Erythroblast (primary cell): ENCODE measurements at regions not wholly inside any gene's neighbourhood (a gene's known extent, or its start where the extent isn't known, plus 50 kb on each side); places are given as distances from the start of the nearest gene placed in this dataset.

ENCODE experiments used
- GATA1 ChIP-seq: IDR thresholded peaks from 2 replicates; pipeline ENCODE4 v1.6.1; 2011; ENCODE audit warnings: low read depth, mild to moderate bottlenecking, control low read depth, low read length, moderate library complexity
- POLR2A ChIP-seq: IDR thresholded peaks from 2 replicates; pipeline ENCODE4 v1.6.1; 2011; ENCODE audit warnings: mild to moderate bottlenecking, low read length

DNA sequence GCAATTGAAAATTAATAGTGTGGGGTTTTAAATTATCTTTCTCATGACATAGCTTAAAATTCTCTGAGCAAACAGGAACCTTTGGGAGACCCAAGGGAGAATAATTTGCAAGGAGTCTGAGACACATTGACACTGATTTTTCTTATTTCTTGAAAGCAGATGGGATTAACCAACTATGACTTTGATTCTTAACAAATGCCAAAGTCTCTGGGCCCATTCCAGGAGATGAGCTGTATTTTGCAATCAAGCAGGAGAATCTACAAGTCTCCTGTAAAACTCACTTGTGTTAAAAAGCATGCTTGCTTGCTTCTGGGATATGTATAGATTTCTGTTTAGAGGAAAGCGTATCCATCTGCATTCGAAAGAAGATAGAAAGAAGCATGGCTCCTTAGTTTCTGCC lies 71.3 kb upstream of the STT3B start:
- TF ChIP-seq POLR2A: no peak
- no peak for TF ChIP-seq GATA1
